ENCODE measurements at regions not wholly inside any gene's neighbourhood (a gene's known extent, or its start where the extent isn't known, plus 50 kb on each side); places are given as distances from the start of the nearest gene placed in this dataset.
"Not testable (repeated sequence)": the region's sequence is repeated elsewhere in the genome, so short reads cannot be mapped to it uniquely, and the experiment has no call there.

DNA sequence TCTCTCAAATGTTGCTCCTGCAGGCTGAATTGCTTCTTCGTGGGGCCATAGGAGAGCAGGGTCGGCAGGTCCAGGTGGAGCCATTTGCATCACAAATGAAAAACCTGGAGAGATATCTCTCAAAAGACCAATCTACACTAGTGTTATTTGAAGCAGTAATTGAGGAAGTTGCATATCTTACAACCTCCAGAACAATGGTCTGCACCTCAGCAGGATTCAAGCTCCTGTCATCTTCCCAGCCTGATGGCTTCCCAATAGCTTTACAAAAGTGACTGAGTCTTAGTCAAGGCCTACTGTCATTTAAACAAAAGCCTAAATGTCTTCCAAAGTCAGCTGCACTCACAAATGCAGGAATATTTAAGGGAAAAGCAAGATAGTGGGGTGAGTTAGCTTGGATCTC lies 1584.5 kb downstream of the NLGN4Y start:
- no peak for DNase-seq

DNA sequence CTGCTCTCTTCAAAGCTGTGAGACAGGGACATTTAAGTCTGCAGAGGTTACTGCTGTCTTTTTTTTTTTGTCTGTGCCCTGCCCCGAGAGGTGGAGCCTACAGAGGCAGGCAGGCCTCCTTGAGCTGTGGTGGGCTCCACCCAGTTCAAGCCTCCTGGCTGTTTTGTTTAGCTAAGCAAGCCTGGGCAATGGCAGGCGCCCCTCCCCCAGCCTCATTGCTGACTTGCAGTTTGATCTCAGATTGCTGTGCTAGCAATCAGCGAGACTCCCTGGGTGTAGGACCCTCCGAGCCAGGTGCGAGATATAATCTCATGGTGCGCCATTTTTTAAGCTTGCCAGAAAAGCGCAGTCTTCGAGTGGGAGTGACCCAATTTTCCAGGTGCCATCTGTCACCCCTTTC lies 1595.8 kb downstream of the NLGN4Y start:
- DNase-seq, result not testable (repeated sequence)

DNA sequence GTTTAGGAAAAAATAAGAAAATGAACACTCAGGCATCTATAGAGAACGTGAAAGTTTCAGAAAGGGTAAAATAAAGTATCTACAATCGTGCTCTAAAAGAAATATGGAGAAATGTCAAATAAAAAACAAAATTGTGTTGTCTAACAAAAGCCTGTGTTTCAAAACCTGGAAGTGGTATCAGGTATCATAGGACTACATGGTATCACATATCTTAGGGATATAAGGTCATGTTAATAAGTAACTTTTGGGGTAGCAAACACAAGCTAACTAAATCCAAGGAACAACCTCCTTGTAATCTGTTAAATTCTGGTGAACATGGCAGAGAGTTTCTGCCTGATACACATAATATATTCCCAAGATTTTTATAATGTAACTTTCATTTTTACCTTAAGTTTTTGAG lies 1597.7 kb downstream of the NLGN4Y start:
- DNase-seq, result no peak

DNA sequence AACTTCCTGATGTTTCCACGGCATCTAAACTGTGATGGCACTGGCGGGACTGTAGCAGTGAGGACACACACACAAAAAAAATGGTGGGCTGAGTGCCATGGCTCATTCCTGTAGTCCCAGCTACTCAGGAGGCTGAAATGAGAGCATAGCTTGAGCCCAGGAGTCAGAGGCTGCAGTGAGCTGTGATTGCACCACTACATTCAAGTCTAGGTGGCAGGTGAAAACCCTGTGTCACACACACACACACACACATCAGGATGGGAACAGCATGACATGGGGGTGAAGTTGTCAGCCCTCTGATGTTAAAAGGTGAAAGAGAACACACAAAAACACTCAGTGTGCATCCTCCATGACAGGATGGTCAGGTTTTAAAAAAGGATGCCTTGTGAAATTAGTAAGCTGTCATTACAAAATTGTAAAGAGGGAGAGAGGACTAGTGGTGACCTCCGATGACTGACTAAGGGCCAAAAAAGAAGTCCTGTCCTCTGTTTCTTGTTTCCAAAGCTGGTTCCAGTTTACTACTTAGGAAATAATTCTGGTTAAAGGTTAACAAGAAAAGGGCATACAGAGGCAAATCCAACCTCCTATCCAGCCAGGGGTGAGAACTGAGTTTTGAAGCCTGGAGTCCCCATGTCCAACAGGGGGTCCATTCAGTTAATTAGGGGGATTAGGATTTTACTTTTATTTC lies 1600.4 kb downstream of the NLGN4Y start:
- DNase-seq, result no peak

DNA sequence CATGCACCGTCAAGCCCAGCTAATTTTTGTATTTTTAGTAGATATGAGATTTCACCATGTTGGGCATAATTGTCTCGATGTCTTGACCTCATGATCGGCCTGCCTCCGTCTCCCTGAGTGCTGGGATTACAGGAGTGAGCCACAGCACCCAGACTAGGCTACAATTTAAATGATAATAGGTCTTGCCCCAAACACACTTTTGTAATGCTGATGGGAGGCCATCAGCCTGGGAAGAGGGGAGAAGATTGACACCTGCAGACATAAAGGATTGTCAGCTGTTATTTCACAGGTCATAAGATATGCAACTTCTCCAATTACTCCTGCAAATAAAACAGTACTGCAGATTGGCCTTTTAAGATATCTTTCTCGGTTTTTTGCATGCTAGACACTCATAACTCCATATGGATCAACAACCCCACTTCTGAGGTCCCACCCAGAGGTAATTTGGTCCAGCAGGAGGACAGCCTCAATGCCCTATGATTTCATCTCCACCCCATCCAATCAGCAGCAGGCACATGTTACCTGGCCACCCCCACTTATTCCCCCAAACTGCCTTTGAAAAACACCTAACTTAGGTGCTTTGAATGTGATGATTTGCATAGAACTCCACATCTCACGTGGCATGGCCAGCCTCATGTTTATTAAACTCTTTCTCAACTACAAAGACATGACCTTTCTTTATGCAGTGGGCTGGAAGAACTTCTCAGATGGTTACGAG lies 1612.4 kb downstream of the NLGN4Y start:
- DNase-seq, result no peak

DNA sequence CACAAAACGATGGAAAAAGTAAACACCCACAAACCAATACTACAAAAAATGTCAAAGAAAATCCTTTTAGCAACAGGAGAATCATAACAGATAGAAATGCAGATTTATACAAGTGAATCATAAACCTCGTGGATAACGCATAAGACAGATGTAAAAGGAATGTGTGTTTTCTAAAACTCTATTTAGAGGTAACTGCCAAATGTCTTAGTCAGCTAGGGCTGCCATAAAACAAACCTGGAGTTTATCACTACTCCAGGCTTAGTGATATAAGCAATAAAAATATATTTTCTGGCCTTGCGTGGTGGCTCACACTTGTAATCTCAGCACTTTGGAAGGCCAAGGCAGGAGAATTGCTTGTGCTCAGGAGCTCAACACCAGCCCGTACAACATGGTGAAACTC lies 1633.5 kb downstream of the NLGN4Y start:
- no peak for DNase-seq

DNA sequence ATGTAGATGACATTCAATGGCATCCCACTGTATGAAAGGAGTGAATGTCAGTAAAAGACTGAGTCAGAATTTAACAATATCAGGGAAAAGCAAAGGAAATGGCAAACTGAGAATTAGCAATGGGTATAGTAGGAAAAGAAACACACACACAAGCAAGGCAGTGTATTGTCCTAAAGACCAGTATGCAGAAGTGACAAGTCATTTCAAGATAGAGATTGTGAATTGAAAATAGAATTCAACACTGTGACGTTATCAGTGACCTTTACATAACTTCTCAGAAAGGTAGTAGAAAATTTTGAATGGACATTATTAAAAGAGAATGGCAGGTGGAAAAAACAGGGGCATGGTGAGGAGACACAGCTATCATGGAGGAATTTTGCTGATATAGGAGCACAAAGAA lies 1651.4 kb downstream of the NLGN4Y start:
- not testable (repeated sequence) for DNase-seq

DNA sequence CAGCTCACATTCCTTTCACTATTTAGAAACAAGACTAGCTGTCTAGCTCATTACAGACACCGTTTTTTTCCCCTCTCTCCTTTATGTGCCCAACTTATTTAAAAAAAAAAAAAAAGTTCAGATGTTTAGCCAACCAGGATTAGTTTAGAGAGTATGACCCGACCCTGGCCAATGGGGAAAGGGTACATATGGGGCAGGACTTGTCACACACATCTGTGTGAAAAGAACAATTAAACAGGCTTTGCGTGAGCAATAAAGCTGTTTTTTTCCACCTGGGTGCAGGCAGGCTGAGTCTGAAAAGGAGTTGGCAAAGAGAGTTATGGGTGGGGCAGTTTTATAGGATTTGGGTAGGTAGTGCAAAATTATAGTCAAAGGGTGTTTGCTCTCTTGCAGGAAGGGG lies 1674.5 kb downstream of the CDY2B start:
- DNase-seq, result not testable (repeated sequence)

DNA sequence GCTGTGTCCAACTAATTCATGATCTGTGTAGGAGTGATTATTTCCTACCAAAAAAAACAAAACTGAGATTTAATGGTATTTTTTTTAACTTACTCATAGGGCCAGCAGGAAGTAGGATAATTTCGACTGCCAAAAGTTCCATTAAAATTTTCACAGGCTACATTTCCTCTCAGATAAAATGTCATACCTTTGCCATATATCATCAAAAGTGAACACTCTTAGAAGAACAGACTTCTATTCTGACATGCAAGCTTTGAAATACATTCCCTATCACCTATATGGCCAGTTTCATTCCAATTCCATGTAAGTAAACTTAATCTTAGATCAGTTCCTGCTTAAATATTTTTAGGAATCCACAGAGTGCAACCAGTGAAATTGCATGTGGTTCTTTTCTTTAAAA lies 1636.7 kb downstream of the CDY2B start:
- DNase-seq, result not testable (repeated sequence)

DNA sequence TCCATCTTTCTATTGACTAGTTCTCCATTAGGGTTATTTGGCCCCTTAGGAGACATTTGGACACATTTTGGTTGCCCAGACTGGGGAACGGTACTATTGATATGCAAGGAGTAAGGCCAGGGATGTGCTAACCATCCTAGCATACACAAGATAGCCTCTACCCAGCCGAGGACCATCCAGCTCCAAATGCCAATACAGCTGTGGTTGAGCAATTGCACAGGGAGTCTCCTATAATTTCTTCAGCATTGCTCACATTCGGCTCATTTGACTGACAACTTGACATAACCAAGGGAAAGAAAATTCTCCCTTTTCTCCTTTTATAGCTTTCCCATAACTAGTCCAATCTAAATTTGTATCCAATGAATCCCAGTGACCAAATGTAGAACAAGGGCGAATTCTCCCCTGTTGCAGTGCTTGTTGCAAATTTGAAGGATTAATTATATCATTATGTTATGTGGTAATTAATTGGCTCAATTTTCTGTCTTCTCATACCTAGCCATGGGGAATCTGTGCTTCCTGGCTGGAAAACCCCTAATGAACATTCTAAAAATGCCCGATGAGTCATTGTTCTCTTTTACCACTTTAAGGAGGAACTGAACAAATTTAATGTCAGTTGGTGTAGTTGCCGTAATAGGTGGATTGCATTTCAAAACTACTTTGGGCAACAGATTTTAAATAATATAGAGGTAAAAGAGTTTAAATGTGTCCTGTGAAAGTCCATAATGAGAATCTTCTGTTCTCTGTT lies 1625.3 kb downstream of the CDY2B start:
- not testable (repeated sequence) for DNase-seq

DNA sequence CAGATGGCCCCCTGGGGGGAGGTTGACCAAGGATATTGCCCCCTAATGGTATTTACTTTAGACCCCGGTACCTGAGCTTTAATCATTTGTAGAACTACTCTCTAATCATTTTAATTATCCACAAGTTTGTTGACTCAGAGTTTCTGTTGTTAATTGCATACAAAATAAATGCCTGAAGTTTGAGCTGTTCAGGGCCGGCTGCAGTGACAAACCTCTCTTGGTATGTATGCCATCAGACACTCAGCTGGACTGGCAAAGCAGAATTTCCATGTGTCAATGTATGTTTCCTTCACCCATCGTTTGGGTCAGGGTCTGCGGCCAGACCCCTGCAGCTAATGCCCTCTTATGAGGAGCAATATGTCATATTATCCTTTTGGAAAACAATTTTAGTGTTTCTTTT lies 1624.2 kb downstream of the CDY2B start:
- DNase-seq, result not testable (repeated sequence)

All from amygdala (tissue), 56 donors.